Liver (tissue), 8 donors: ENCODE measurements at regions not wholly inside any gene's neighbourhood (a gene's known extent, or its start where the extent isn't known, plus 50 kb on each side); places are given as distances from the start of the nearest gene placed in this dataset.
A peak's percentile ranks its signal among the peaks of the same experiment; 100 is the strongest.

Source experiments
- DNase-seq: peaks from one replicate; pipeline ENCODE4 v3.0.0-alpha.2; 2017; ENCODE audit warnings: low spot score
- H3K27ac ChIP-seq, 2 donors: one replicate each; pipeline ENCODE4 v1.7.0; 2013; ENCODE audit warnings: inconsistent platforms in 2 of 2, low read length in 2 of 2, control low read depth in 1 of 2, low read depth in 1 of 2, mild to moderate bottlenecking in 1 of 2
- H3K27me3 ChIP-seq, 4 donors: one replicate each; pipeline versions ENCODE4 v1.6.1 to v1.7.0; 2013; ENCODE audit warnings: low read length in 3 of 4, inconsistent platforms in 1 of 4, mild to moderate bottlenecking in 1 of 4, moderate library complexity in 1 of 4; ENCODE audit not compliant: control insufficient read depth in 4 of 4, insufficient read depth in 4 of 4
- H3K36me3 ChIP-seq, 4 donors: one replicate each; pipeline versions ENCODE4 v1.6.1 to v1.7.0; 2013; ENCODE audit warnings: low read length in 3 of 4, mild to moderate bottlenecking in 3 of 4, low read depth in 1 of 4, moderate library complexity in 1 of 4; ENCODE audit not compliant: control insufficient read depth in 4 of 4, insufficient read depth in 3 of 4
- H3K4me1 ChIP-seq, 4 donors: one replicate each; pipeline versions ENCODE4 v1.6.1 to v1.7.0; 2013; ENCODE audit warnings: low read length in 3 of 4, mild to moderate bottlenecking in 3 of 4, moderate library complexity in 1 of 4; ENCODE audit not compliant: control insufficient read depth in 4 of 4, insufficient read depth in 4 of 4
- H3K4me3 ChIP-seq, 3 donors: one replicate each; pipeline versions ENCODE4 v1.6.1 to v1.7.0; 2013; ENCODE audit warnings: low read length in 3 of 3, control low read depth in 1 of 3, low read depth in 1 of 3, mild to moderate bottlenecking in 1 of 3
- H3K9ac ChIP-seq, 2 donors: one replicate each; pipeline ENCODE4 v1.7.0; 2013; ENCODE audit warnings: low read length in 2 of 2, mild to moderate bottlenecking in 2 of 2, moderate library complexity in 2 of 2, control low read depth in 1 of 2, low read depth in 1 of 2
- H3K9me3 ChIP-seq, 4 donors: one replicate each; pipeline versions ENCODE4 v1.6.1 to v1.7.0; 2013; ENCODE audit warnings: low read length in 3 of 4; ENCODE audit not compliant: control insufficient read depth in 4 of 4
- EGR1 ChIP-seq, 2 donors: IDR thresholded peaks; 2 replicates each; pipeline ENCODE4 v1.6.1; 2016 to 2018; ENCODE audit warnings: antibody characterized with exemption in 2 of 2, low read depth in 2 of 2
- FOXA1 ChIP-seq: IDR thresholded peaks from 2 replicates; pipeline ENCODE4 v1.6.1; 2016; ENCODE audit warnings: antibody characterized with exemption
- FOXA2 ChIP-seq: IDR thresholded peaks from 2 replicates; pipeline ENCODE4 v1.6.1; 2016; ENCODE audit warnings: antibody characterized with exemption
- GABPA ChIP-seq, 2 donors: IDR thresholded peaks in 1 of 2; conservative IDR thresholded peaks in 1 of 2; 2 replicates each; pipeline ENCODE4 v1.6.1; 2016; ENCODE audit warnings: antibody characterized with exemption in 2 of 2, mild to moderate bottlenecking in 1 of 2, moderate library complexity in 1 of 2
- HNF4A ChIP-seq, 2 donors: conservative IDR thresholded peaks; 2 replicates each; pipeline ENCODE4 v1.6.1; 2016; ENCODE audit warnings: antibody characterized with exemption in 2 of 2, mild to moderate bottlenecking in 2 of 2
- HNF4G ChIP-seq: IDR thresholded peaks from 2 replicates; pipeline ENCODE4 v1.6.1; 2016; ENCODE audit warnings: antibody characterized with exemption
- JUND ChIP-seq, 2 donors: IDR thresholded peaks; 2 replicates each; pipeline ENCODE4 v1.6.1; 2016; ENCODE audit warnings: antibody characterized with exemption in 2 of 2
- NR2F2 ChIP-seq: IDR thresholded peaks from 2 replicates; pipeline ENCODE4 v1.6.1; 2016; ENCODE audit warnings: antibody characterized with exemption
- RAD21 ChIP-seq, 2 donors: IDR thresholded peaks; 2 replicates each; pipeline ENCODE4 v1.6.1; 2016; ENCODE audit warnings: antibody characterized with exemption in 2 of 2, mild to moderate bottlenecking in 2 of 2
- REST ChIP-seq: IDR thresholded peaks from 2 replicates; pipeline ENCODE4 v1.6.1; 2016; ENCODE audit warnings: antibody characterized with exemption, mild to moderate bottlenecking
- RXRA ChIP-seq, 2 donors: IDR thresholded peaks; 2 replicates each; pipeline ENCODE4 v1.6.1; 2017 to 2018; ENCODE audit warnings: antibody characterized with exemption in 2 of 2, mild to moderate bottlenecking in 1 of 2
- SP1 ChIP-seq: IDR thresholded peaks from 2 replicates; pipeline ENCODE4 v1.6.1; 2018; ENCODE audit warnings: antibody characterized with exemption, mild to moderate bottlenecking
- TAF1 ChIP-seq: conservative IDR thresholded peaks from 2 replicates; pipeline ENCODE4 v1.6.1; 2016; ENCODE audit warnings: antibody characterized with exemption, mild to moderate bottlenecking
- YY1 ChIP-seq: IDR thresholded peaks from 2 replicates; pipeline ENCODE4 v1.6.1; 2016; ENCODE audit warnings: antibody characterized with exemption, mild to moderate bottlenecking
- ZBTB33 ChIP-seq: IDR thresholded peaks from 2 replicates; pipeline ENCODE4 v1.6.1; 2016; ENCODE audit warnings: antibody characterized with exemption
- WGBS: extraction: QIAGEN DNeasy Blood & Tissue Kit; methylation state at CpG from one replicate; pipeline ENCODE4 v1.1.7; 2013; 5-methylcytosine and 5-hydroxymethylcytosine counted together
- TF ChIP-seq, protein P1 (sequence below): IDR thresholded peaks from 2 replicates; pipeline ENCODE4 v1.6.1; 2016; ENCODE audit warnings: antibody characterized with exemption
- TF ChIP-seq, protein P2 (sequence below): fragments of 150-350 bp; IDR thresholded peaks from 2 replicates; pipeline ENCODE4 v1.5.1; 2017; ENCODE audit warnings: improper control_type of control experiment, low read depth, low read length; ENCODE audit not compliant: missing input control
- TF ChIP-seq, protein P3 (sequence below): IDR thresholded peaks from 2 replicates; pipeline ENCODE4 v1.6.1; 2016; ENCODE audit warnings: antibody characterized with exemption
- donor health status: healthy.
- donor health status: healthy.
- donor health status: healthy.
- donor health status: healthy.
- donor health status: healthy.

- H3K9ac ChIP-seq, result no peak overlapping the region
- no peaks in the 10 kb centered on the region for H3K36me3 ChIP-seq
- no peak overlapping the region for H3K4me3 ChIP-seq
- H3K4me1 ChIP-seq, result peaks cover 0 to 14% (median 13%) of the 10 kb centered on the region in 4 donors
- H3K27me3 ChIP-seq, result no peaks in the 10 kb centered on the region
- H3K9me3 ChIP-seq, result no peaks in the 10 kb centered on the region
- 42% methylated on average over 7 of the region's 7 CpGs for WGBS
- peak overlapping the region; percentile 38 to 81 for H3K27ac ChIP-seq
- TF ChIP-seq REST (peak; percentile 96), TAF1 (no peak), JUND (IDR thresholded peaks at IDR 0.05) (peak; percentile 66 to 70), YY1 (peak; percentile 32), NR2F2 (no peak), FOXA2 (peak; percentile 76), FOXA1 (peak; percentile 70), SP1 (peak; percentile 99), HNF4A (conservative IDR thresholded peaks at IDR 0.05) (peak; percentile 96 to 99), GABPA (IDR thresholded peaks at IDR 0.05 in 1 of 2, conservative IDR thresholded peaks at IDR 0.05 in 1 of 2) (peak in 1 of 2 donors; percentile 77), HNF4G (peak; percentile 84), EGR1 (IDR thresholded peaks at IDR 0.05; ENCODE audit: low read depth in 2 of 2) (peak in 1 of 2 donors; percentile 20), RAD21 (IDR thresholded peaks at IDR 0.05) (peak; percentile 23 to 39), ZBTB33 (peak; percentile 68), RXRA (IDR thresholded peaks at IDR 0.05) (peak; percentile 53 to 73)
- TF ChIP-seq, protein P1, sequence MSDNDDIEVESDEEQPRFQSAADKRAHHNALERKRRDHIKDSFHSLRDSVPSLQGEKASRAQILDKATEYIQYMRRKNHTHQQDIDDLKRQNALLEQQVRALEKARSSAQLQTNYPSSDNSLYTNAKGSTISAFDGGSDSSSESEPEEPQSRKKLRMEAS, result peak; percentile 18
- TF ChIP-seq, protein P2, sequence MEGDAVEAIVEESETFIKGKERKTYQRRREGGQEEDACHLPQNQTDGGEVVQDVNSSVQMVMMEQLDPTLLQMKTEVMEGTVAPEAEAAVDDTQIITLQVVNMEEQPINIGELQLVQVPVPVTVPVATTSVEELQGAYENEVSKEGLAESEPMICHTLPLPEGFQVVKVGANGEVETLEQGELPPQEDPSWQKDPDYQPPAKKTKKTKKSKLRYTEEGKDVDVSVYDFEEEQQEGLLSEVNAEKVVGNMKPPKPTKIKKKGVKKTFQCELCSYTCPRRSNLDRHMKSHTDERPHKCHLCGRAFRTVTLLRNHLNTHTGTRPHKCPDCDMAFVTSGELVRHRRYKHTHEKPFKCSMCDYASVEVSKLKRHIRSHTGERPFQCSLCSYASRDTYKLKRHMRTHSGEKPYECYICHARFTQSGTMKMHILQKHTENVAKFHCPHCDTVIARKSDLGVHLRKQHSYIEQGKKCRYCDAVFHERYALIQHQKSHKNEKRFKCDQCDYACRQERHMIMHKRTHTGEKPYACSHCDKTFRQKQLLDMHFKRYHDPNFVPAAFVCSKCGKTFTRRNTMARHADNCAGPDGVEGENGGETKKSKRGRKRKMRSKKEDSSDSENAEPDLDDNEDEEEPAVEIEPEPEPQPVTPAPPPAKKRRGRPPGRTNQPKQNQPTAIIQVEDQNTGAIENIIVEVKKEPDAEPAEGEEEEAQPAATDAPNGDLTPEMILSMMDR, result no peak
- TF ChIP-seq, protein P3, sequence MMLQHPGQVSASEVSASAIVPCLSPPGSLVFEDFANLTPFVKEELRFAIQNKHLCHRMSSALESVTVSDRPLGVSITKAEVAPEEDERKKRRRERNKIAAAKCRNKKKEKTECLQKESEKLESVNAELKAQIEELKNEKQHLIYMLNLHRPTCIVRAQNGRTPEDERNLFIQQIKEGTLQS, result peak; percentile 59
- DNase-seq, result no peak
Observed at GRCh38 chr18:51907687-51908597, 432.1 kb upstream of the DCC start.
